ENCODE measurements at regions not wholly inside any gene's neighbourhood (a gene's known extent, or its start where the extent isn't known, plus 50 kb on each side); places are given as distances from the start of the nearest gene placed in this dataset.

- no peak for ATAC-seq
- no peak for TF ChIP-seq CSDC2 (CRISPR knock-in tag; IDR thresholded peaks at IDR 0.05)
- TF ChIP-seq ESRRG (CRISPR knock-in tag; IDR thresholded peaks at IDR 0.05): no peak
- TF ChIP-seq GLIS3 (CRISPR knock-in tag; IDR thresholded peaks at IDR 0.05): no peak
- no peak for TF ChIP-seq ZNF70 (CRISPR knock-in tag; IDR thresholded peaks at IDR 0.05)
- no peak for TF ChIP-seq ARNTL (CRISPR knock-in tag; IDR thresholded peaks at IDR 0.05; ENCODE audit: borderline replicate concordance, low read depth)
- no peak for TF ChIP-seq CSRNP3 (CRISPR knock-in tag; IDR thresholded peaks at IDR 0.05)
- TF ChIP-seq CREB5 (CRISPR knock-in tag; IDR thresholded peaks at IDR 0.05; ENCODE audit: low read depth): no peak
- TF ChIP-seq ZC3H10 (CRISPR knock-in tag; IDR thresholded peaks at IDR 0.05): no peak
- no peak for TF ChIP-seq SNAI2 (CRISPR knock-in tag; IDR thresholded peaks at IDR 0.05)
- no peak for TF ChIP-seq PPARA (CRISPR knock-in tag; IDR thresholded peaks at IDR 0.05; ENCODE audit: borderline replicate concordance)
- no peak for TF ChIP-seq ZFP30 (CRISPR knock-in tag; IDR thresholded peaks at IDR 0.05)
- TF ChIP-seq, protein P1, sequence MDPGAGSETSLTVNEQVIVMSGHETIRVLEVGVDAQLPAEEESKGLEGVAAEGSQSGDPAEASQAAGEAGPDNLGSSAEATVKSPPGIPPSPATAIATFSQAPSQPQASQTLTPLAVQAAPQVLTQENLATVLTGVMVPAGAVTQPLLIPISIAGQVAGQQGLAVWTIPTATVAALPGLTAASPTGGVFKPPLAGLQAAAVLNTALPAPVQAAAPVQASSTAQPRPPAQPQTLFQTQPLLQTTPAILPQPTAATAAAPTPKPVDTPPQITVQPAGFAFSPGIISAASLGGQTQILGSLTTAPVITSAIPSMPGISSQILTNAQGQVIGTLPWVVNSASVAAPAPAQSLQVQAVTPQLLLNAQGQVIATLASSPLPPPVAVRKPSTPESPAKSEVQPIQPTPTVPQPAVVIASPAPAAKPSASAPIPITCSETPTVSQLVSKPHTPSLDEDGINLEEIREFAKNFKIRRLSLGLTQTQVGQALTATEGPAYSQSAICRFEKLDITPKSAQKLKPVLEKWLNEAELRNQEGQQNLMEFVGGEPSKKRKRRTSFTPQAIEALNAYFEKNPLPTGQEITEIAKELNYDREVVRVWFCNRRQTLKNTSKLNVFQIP (CRISPR knock-in tag; IDR thresholded peaks at IDR 0.05; ENCODE audit: borderline replicate concordance, low read depth): no peak
- no peak for TF ChIP-seq ZNF565 (CRISPR knock-in tag; conservative IDR thresholded peaks at IDR 0.05; ENCODE audit: low read depth)
- TF ChIP-seq, protein P2, sequence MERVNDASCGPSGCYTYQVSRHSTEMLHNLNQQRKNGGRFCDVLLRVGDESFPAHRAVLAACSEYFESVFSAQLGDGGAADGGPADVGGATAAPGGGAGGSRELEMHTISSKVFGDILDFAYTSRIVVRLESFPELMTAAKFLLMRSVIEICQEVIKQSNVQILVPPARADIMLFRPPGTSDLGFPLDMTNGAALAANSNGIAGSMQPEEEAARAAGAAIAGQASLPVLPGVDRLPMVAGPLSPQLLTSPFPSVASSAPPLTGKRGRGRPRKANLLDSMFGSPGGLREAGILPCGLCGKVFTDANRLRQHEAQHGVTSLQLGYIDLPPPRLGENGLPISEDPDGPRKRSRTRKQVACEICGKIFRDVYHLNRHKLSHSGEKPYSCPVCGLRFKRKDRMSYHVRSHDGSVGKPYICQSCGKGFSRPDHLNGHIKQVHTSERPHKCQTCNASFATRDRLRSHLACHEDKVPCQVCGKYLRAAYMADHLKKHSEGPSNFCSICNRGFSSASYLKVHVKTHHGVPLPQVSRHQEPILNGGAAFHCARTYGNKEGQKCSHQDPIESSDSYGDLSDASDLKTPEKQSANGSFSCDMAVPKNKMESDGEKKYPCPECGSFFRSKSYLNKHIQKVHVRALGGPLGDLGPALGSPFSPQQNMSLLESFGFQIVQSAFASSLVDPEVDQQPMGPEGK (CRISPR knock-in tag; IDR thresholded peaks at IDR 0.05; ENCODE audit: borderline replicate concordance): no peak
Observed at GRCh38 chr10:3287572-3288445, 115.2 kb upstream of the PITRM1 start.

- no peak for ATAC-seq
- no peak for TF ChIP-seq ZNF70 (CRISPR knock-in tag; IDR thresholded peaks at IDR 0.05)
- no peak for TF ChIP-seq ARNTL (CRISPR knock-in tag; IDR thresholded peaks at IDR 0.05; ENCODE audit: borderline replicate concordance, low read depth)
- TF ChIP-seq ZFP30 (CRISPR knock-in tag; IDR thresholded peaks at IDR 0.05): no peak
- no peak for TF ChIP-seq SNAI2 (CRISPR knock-in tag; IDR thresholded peaks at IDR 0.05)
- TF ChIP-seq ISL1 (CRISPR knock-in tag; IDR thresholded peaks at IDR 0.05): no peak
- no peak for TF ChIP-seq CSRNP3 (CRISPR knock-in tag; IDR thresholded peaks at IDR 0.05)
- TF ChIP-seq ZC3H10 (CRISPR knock-in tag; IDR thresholded peaks at IDR 0.05): no peak
- no peak for TF ChIP-seq CREB5 (CRISPR knock-in tag; IDR thresholded peaks at IDR 0.05; ENCODE audit: low read depth)
- TF ChIP-seq BACH2 (CRISPR knock-in tag; IDR thresholded peaks at IDR 0.05; ENCODE audit: borderline replicate concordance): no peak
- TF ChIP-seq TOX (CRISPR knock-in tag; IDR thresholded peaks at IDR 0.05; ENCODE audit: borderline replicate concordance): no peak
- no peak for TF ChIP-seq PPARA (CRISPR knock-in tag; IDR thresholded peaks at IDR 0.05; ENCODE audit: borderline replicate concordance)
Observed at GRCh38 chr10:3282674-3283017, 110.1 kb upstream of the PITRM1 start.

DNA sequence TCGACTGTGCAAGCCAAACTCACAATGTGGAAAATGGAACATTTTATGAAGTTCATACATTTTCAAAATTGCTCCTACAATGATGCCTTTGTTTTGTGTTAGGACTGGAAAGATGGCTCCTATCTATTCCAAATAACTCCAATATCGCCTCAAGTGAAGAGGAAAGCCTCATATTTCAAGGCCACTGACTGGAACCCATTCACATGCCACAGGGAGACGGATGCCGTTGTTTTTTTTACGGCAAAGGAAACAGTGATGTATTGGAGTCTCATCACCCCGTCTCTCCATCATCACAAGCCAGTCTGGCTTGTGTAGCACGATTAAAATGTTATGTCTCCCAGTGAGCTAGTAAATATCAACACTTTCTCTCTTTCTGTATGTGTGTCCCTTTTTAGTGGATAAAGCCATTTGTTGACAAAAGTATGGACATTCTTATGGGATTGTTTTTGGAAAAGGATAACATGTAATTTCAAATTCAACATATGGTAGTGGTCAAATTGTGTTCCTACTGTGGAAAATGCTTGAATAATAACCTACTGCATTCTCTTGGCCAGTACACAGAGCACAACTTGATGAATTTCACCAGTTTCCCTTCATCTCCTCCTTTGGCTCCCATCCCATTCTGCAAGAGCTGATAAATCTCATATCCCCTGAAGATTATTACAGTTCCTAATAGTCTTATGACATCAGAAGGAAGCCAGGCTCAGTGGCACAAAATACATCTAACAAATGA is 109.5 kb upstream of the PITRM1 start:
- ATAC-seq: no peak
- TF ChIP-seq OSR1 (CRISPR knock-in tag; IDR thresholded peaks at IDR 0.05) (no peak), ZFP30 (CRISPR knock-in tag; IDR thresholded peaks at IDR 0.05) (no peak), ZFP3 (CRISPR knock-in tag; IDR thresholded peaks at IDR 0.05) (no peak), TCF4 (CRISPR knock-in tag; IDR thresholded peaks at IDR 0.05; ENCODE audit: borderline replicate concordance) (no peak), RARB (CRISPR knock-in tag; IDR thresholded peaks at IDR 0.05) (no peak), ZNF565 (CRISPR knock-in tag; conservative IDR thresholded peaks at IDR 0.05; ENCODE audit: low read depth) (no peak), CSDC2 (CRISPR knock-in tag; IDR thresholded peaks at IDR 0.05) (no peak), ZNF8 (CRISPR knock-in tag; IDR thresholded peaks at IDR 0.05) (no peak)
- TF ChIP-seq, protein P2 (CRISPR knock-in tag; IDR thresholded peaks at IDR 0.05; ENCODE audit: borderline replicate concordance): no peak
